ENCODE measurements at regions not wholly inside any gene's neighbourhood (a gene's known extent, or its start where the extent isn't known, plus 50 kb on each side); places are given as distances from the start of the nearest gene placed in this dataset.

DNA sequence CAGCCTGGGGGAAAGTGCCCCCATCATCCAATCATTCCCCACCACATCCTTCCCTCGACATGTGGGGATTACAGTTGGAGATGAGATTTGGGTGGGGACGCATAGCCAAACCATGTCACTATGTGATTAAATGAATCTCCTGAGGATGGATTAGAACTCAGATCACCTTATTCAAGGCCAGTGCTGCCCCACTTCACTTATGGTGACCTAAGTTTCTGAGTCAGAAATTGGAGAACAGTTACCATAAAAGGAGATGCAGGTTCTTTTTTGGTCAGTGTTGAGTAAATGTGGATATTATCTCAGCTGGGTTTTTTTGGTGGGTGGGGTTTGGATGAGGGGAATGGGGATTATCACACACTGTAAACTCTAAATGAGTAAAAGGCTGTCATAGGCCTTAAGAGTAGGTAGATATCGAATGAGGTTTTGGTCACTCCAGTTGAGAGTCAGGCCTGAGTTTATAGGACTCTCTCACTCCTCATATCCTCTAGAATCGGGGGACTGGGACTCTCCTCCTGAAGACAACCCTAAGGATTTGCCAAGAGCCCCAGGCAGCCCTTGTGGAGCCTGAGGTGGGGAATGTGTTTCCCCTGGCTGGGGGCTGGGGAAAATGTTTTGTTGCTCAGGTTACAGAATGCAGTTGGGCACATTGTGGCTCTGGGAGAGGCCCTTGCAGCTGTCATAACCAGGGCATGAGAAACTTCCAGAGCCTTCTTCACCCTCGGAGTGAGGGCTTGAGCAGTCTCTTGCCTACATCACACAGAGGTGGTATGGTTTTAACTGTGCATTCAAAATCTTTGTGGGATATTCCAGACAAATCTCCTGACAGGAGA, 213.0 kb downstream of the BAMBI start:
- no peak for TF ChIP-seq SUZ12 (IDR thresholded peaks at IDR 0.05; ENCODE audit: extremely low read depth, insufficient read depth, insufficient read length)
- no peak for TF ChIP-seq ZNF274 (IDR thresholded peaks at IDR 0.05; ENCODE audit: low read depth, low read length)
